NCI-H345 treated with DMSO at 0.1 percent for 48 hours (cell line): ENCODE measurements at regions not wholly inside any gene's neighbourhood (a gene's known extent, or its start where the extent isn't known, plus 50 kb on each side); places are given as distances from the start of the nearest gene placed in this dataset.

Experiments
- DNase-seq: peaks from one replicate; lab custom pipeline; 2025; ENCODE audit not compliant: unreplicated experiment; lab: John Stamatoyannopoulos, UW

GRCh38 chr1:23639460-23640095 lies 52.0 kb upstream of the RPL11 start:
- no peak for DNase-seq

- DNase-seq = no peak
These were observed 52.8 kb upstream of the RPL11 start for GRCh38 chr1:23638786-23639241.

GRCh38 chr1:23638188-23638619 lies 53.4 kb upstream of the RPL11 start:
- DNase-seq = no peak

GRCh38 chr1:23636009-23636408 lies 55.6 kb upstream of the RPL11 start:
- DNase-seq = no peak

- DNase-seq = peak; percentile 40
These were observed 56.6 kb upstream of the RPL11 start for GRCh38 chr1:23634840-23635651.

GRCh38 chr1:23634518-23634839 lies 57.1 kb upstream of the RPL11 start:
- DNase-seq = no peak

- DNase-seq = no peak
These were observed 59.0 kb upstream of the RPL11 start for GRCh38 chr1:23632479-23633160.

GRCh38 chr1:23629708-23630290 lies 61.8 kb upstream of the RPL11 start:
- no peak for DNase-seq

GRCh38 chr1:23628951-23629387 lies 62.6 kb upstream of the RPL11 start:
- no peak for DNase-seq

- no peak for DNase-seq
These were observed 64.4 kb upstream of the RPL11 start for GRCh38 chr1:23627069-23627735.

GRCh38 chr1:23625929-23626535 lies 65.6 kb upstream of the RPL11 start:
- no peak for DNase-seq

GRCh38 chr1:23625459-23625858 lies 66.1 kb upstream of the RPL11 start:
- DNase-seq = no peak

- DNase-seq = no peak
These were observed 65.1 kb upstream of the ID3 start for GRCh38 chr1:23624440-23624839.

- no peak for DNase-seq
These were observed 63.0 kb upstream of the ID3 start for GRCh38 chr1:23622284-23622683.

- no peak for DNase-seq
These were observed 61.3 kb upstream of the ID3 start for GRCh38 chr1:23620605-23621004.

GRCh38 chr1:23619299-23620188 lies 60.2 kb upstream of the ID3 start:
- peak; percentile 60 for DNase-seq

- no peak for DNase-seq
These were observed 59.3 kb upstream of the ID3 start for GRCh38 chr1:23618586-23619083.

- no peak for DNase-seq
These were observed 57.8 kb upstream of the ID3 start for GRCh38 chr1:23617084-23617521.

- no peak for DNase-seq
These were observed 57.1 kb upstream of the ID3 start for GRCh38 chr1:23616292-23616824.
